AG10803 (cell line): ENCODE measurements at regions not wholly inside any gene's neighbourhood (a gene's known extent, or its start where the extent isn't known, plus 50 kb on each side); places are given as distances from the start of the nearest gene placed in this dataset.

ENCODE experiments used
- DNase-seq: peaks from one replicate; pipeline ENCODE4 v3.0.0; 2010; ENCODE audit warnings: low read depth
- H3K4me3 ChIP-seq: 2 replicates; pipeline ENCODE4 v1.5.1; 2011; ENCODE audit warnings: mild to moderate bottlenecking, low read length, control low read depth
- TF ChIP-seq, protein P1 (sequence below): conservative IDR thresholded peaks from 2 replicates; pipeline ENCODE4 v1.5.1; 2011; ENCODE audit warnings: mild to moderate bottlenecking, low read length, control low read depth, inconsistent platforms

DNA sequence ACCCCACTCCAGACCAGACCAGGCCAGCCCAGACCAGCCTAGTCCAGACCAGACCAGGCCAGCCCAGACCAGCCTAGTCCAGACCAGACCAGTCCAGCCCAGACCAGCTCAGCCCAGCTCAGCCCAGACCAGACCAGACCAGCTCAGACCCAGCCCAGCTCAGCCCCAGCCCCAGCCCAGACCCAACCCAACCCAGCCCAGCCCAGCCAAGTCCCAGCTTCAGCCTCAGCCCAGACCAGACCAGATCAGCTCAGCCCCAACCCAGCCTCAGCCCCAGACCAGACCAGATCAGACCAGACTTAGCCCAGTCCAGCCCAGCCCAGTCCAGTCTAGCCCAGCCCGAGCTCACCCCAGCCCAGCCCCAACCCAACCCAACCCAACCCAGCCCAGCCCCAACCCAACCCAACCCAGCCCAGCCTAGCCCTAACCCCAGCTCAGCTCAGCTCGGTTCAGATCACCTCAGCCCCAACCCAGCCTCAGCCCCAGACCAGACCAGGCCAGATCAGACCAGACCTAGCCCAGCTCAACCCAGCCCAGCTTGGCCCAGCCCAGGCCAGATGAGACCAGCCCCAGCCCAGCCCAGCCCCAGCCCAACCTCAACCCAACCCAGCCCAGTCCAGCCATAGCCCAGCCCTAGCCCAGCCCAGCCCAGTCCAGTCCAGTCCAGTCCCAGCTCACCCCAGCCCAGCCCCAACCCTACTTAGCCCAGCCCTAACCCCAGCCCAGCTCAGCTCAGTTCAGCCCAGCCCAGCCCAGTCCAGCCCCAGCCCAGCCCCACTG, 204.7 kb downstream of the BCL11B start:
- no peak overlapping the region for H3K4me3 ChIP-seq
- TF ChIP-seq, protein P1, sequence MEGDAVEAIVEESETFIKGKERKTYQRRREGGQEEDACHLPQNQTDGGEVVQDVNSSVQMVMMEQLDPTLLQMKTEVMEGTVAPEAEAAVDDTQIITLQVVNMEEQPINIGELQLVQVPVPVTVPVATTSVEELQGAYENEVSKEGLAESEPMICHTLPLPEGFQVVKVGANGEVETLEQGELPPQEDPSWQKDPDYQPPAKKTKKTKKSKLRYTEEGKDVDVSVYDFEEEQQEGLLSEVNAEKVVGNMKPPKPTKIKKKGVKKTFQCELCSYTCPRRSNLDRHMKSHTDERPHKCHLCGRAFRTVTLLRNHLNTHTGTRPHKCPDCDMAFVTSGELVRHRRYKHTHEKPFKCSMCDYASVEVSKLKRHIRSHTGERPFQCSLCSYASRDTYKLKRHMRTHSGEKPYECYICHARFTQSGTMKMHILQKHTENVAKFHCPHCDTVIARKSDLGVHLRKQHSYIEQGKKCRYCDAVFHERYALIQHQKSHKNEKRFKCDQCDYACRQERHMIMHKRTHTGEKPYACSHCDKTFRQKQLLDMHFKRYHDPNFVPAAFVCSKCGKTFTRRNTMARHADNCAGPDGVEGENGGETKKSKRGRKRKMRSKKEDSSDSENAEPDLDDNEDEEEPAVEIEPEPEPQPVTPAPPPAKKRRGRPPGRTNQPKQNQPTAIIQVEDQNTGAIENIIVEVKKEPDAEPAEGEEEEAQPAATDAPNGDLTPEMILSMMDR: no peak
- no peak for DNase-seq

DNA sequence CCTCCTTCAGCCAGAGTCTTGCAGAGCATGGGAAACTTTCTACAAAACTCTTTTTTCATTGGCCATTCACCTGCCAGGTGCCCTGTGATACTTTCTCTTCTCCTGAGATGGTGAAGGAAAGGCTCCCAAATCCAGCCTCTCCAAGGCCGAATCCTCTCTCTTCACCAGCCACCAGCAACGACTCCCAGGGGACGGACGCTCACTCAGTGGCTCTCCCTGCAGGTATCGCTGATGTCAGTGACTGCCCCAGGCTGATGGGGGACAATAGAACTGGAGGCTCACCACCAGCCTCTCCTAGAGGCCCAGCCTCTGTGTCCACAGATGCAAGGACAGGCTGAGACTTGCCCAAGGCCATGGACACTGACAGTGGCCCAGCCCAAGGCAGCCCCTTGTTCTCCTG, 204.1 kb downstream of the BCL11B start:
- no peak for DNase-seq
- TF ChIP-seq, protein P1: no peak
- H3K4me3 ChIP-seq: no peak overlapping the region

DNA sequence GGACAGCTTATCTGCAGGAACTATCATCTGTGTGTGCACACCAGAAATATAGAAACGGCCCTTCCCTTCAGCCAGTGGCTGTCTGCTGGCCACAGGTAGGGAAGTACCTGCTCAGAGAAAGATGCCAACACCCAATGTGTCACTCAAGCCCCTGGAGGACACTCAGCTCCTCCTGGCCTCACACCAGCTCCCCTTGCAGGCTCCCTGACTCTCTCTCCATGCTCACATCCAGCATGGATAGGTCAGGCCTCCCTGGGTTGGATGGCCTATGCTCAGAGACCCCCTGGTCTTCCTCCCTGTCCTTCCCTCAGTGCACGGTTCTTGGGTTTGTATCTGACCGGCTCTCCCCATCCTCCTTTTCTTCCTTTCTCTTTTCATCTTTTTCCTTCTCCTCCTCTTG, 202.1 kb downstream of the BCL11B start:
- DNase-seq: no peak
- no peak overlapping the region for H3K4me3 ChIP-seq
- TF ChIP-seq, protein P1: no peak

DNA sequence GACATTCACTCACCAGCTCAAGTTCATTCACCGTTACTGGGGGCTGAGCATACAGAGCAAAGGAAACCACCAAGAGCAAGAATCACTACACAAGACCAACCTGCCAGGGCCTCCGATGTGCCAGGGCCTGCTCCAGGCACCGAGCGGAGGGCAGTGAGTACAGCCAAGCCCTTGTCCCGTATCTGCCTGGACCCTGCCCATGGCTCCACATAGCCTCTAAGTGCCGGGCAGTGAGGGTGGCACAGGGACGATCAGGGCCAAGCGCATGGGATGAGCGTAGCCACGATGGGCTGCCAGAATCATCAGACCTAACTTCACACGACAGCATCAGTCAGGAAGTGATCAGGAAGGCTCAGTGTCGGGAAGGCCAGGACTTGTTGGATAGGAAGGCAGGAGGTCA, 199.6 kb downstream of the BCL11B start:
- DNase-seq: no peak
- H3K4me3 ChIP-seq: no peak overlapping the region

DNA sequence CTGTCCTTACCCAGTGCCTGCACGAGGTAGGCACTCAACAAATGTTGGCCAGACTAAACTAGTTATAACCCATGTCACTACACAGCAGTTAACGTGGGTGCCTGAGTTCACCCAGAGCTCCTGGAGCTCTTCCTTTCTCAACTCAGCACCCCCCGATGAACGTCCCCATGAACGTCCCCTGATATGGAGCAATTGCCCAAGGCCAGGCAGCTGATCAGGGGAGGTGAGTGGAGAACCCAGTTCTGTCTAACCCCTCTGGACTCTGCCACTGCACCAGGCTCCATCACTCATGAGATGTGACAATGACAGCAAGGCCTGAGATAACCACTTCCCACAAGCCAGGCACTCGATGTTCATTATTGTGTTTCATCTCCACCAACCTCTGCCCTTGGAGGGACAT, 199.0 kb downstream of the BCL11B start:
- H3K4me3 ChIP-seq: no peak overlapping the region
- TF ChIP-seq, protein P1: no peak
- no peak for DNase-seq

More for the DNA sequence above, 199.6 kb downstream of the BCL11B start:
- TF ChIP-seq, protein P1: no peak

DNA sequence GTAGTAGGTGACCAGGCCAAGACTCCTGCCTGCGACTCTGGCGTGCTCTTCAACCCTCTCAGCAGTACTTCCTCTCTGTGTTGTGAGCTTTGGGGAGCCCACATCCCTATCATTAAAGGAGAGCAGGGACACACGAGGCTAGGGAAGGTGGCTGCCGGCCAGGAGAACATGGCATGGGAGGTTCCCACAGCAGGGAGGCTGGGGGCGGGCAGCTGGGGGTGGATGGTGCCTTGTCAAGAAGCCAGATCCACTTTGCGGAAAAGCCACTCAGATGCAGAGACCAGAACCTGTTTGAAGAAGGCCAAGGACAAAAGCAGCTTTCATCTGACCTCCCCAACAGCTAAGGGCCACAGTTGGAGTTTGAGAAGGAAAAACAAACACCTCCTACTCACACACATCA, 198.6 kb downstream of the BCL11B start:
- TF ChIP-seq, protein P1: no peak
- H3K4me3 ChIP-seq: no peak overlapping the region
- DNase-seq: no peak

DNA sequence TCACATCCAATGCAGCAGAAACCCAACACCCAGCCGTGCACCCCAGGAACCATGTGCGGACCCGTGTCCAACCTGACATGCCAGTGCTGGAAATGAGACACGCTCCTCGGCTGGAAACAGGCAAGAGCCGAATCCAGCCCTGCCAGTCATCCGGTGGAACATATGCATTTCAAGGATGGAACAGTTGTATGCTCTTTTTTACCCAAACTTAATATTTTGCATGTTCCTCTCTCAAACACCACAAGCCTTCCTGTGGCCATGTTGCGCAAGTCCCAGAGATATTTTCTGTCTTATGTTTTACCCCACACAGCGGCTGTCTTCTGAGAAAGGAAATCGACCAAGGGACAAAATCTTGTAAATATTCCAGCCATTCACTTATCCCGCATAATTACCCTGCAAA, 196.9 kb downstream of the BCL11B start:
- no peak for DNase-seq
- TF ChIP-seq, protein P1: no peak
- H3K4me3 ChIP-seq: no peak overlapping the region
